GM19239 (cell line): ENCODE measurements at regions not wholly inside any gene's neighbourhood (a gene's known extent, or its start where the extent isn't known, plus 50 kb on each side); places are given as distances from the start of the nearest gene placed in this dataset.

Source experiments
- DNase-seq: peaks from one replicate; pipeline ENCODE4 v3.0.0; 2011; ENCODE audit warnings: low spot score; ENCODE audit not compliant: insufficient read length
- FAIRE-seq: peaks from 2 replicates; lab custom pipeline; 2011; peaks lifted over from hg19 to GRCh38; lab: Jason Lieb, UNC

DNA sequence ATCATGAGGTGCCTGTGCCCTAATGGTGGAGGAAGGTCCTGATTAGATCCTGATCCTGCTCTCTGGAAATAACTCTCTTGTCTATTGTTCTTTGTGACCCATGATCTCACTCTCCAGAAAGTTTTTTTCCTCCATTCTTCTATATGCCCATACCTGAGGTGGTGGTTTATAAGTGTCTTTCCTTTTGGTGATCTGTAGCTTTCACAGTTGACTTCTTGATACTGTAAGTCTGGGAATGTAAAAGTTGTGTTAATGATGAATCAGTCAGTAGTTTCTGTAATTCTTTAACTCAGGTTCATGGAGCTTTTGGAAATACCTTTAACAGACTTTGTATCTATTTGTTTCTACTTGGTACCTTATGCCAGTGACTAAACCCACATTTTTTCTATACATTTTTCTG is 444.0 kb upstream of the FLRT2 start:
- FAIRE-seq (no peak), DNase-seq (no peak)

DNA sequence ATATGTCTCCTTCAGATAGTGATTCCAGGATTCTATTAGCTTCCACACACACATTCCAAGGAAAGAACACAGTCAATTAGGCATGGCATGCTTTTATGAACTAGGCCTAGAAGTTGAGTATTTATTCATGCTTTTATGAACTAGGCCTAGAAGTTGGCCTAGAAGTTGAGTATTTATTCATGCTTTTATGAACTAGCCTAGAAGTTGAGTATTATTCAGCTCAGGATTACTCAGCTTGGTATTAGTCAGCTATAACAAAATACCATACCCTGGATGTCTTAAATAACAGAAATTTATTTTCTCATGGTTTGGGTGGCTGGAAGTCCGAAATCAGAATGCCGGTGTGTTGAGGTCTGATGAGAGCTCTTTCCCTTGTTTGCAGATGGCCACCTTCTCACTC is 442.7 kb upstream of the FLRT2 start:
- DNase-seq (no peak), FAIRE-seq (no peak)

GRCh38 chr14:85088192-85088591 is 441.8 kb upstream of the FLRT2 start:
- no peak for DNase-seq
- no peak for FAIRE-seq

- DNase-seq = no peak
Observed at GRCh38 chr14:85090681-85091080, 439.3 kb upstream of the FLRT2 start.

DNA sequence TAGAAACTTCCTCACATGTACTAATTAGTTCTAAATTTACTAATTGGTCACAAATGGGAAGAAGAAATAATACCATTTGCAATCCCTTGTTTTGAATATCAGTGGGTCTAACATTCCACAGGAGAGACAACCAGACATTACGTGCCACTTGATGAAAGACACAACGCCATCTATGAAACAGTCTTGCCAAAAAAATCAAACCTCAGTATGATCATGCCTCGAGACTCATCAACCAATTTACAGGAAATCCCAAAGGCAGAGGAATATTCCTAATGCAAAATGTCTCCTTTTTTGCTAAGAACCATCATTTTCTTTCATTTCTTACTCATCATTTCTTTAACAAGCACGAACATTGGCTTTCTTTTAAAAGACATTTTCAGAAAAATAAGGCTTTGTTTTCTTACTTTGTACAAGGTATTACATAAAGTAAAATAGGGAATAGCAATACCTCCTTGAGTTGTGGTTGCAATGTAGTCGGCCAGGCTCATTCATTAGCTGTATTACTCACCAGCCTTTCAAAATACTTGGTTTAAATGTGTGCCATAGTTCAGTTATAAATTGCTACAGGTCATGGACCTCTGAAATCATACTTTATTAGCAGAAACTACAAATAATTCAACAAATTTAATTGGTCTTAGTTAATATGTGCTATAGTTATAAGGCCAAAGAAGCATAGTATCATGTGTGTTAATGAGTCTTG is 436.2 kb upstream of the FLRT2 start:
- FAIRE-seq (no peak), DNase-seq (no peak)

More at GRCh38 chr14:85090681-85091080, 439.3 kb upstream of the FLRT2 start:
- no peak for FAIRE-seq

DNA sequence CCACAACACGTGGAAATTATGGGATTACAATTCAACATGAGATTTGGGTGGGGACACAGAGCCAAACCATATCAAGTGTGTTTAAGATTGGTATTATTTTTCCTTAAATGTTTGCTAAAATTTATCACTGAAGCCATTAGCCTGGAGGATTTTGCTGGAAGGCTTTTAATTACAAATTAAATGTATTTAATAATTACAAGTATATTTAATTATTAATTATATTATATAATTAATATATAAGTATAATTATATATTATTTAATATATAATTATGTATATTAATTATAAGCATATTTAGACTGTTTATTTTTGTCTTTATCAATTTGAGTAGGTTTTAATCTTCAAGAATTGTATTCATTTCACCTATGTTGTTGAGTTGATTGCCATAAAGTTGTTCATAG is 427.4 kb upstream of the FLRT2 start:
- DNase-seq (no peak), FAIRE-seq (no peak)

DNA sequence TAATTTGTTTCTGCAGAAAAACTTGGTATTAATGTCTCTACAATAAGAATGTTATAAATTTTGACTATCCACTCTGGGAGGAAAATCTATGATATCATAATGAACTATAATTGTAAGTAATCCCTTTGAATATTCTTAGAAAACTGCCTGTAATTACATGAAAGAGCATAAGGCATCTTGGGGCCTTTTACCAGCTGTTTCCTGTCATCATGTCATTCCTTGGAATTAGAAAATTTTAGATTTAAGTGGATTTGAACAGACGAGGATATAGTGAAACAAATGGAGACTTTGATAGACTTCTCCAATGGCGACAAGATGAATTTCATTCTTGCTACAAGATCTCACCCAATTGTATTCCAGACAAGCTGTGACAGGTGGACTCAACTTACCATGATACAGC is 423.4 kb upstream of the FLRT2 start:
- DNase-seq = no peak

GRCh38 chr14:85112762-85113161 is 417.2 kb upstream of the FLRT2 start:
- DNase-seq (no peak), FAIRE-seq (no peak)

More for the DNA sequence above, 423.4 kb upstream of the FLRT2 start:
- FAIRE-seq = no peak

DNA sequence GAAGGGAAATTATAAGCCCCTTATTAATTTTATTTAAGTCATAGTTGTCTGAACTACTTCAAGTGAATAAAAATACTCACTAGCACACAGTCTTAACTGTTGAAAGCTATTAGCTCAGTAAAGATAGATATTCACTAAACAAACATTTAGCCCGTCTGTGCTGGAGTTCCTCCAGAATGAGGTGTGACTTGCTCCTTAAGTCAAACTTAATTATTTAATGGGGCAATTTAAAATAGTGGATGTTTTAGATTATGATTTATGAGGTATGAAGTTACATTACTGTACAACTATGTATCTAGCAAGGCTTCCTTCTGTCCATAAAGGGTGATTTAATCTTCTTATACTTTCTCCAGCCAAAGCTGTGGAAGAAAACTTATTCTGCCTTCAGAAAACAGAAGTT is 414.0 kb upstream of the FLRT2 start:
- FAIRE-seq (no peak), DNase-seq (no peak)

GRCh38 chr14:85118274-85118673 is 411.7 kb upstream of the FLRT2 start:
- DNase-seq (no peak), FAIRE-seq (no peak)

DNA sequence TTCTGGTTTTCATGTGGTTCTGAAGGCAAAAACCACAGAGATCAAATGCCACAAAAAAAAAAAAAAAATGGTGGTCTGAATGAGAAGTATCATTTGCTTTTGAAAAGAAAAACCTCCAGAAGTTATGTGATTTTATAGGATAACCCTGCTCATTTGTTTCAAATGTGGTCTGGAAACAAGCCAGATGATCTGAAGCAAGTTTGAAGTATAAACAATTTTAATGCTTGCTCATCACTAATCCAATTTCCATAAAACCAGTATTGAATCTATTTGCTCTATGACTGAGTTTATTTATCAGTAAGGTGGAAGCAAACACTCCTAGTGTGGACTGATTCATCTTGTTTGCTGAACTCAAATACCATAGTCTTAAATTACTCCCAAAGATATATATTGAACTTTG is 407.3 kb upstream of the FLRT2 start:
- no peak for DNase-seq
- no peak for FAIRE-seq

DNA sequence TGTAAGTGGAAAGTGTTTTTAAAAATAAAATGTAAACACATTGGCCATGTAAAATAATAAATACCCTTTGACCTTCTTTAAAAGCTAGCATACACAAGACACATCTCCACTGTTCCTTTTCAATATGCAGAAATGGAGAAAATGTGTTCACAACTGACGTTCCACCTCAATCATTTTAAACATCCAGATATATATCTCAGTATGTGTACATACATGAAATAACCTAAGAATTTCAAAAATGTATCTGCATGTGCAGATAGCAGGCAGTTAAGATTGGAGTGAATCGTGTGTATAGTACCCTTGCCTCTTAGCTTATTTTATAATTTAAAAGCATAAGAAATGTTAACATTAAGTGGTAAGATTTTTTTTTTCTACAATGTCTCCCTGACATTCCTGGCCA is 406.2 kb upstream of the FLRT2 start:
- FAIRE-seq (no peak), DNase-seq (no peak)

DNA sequence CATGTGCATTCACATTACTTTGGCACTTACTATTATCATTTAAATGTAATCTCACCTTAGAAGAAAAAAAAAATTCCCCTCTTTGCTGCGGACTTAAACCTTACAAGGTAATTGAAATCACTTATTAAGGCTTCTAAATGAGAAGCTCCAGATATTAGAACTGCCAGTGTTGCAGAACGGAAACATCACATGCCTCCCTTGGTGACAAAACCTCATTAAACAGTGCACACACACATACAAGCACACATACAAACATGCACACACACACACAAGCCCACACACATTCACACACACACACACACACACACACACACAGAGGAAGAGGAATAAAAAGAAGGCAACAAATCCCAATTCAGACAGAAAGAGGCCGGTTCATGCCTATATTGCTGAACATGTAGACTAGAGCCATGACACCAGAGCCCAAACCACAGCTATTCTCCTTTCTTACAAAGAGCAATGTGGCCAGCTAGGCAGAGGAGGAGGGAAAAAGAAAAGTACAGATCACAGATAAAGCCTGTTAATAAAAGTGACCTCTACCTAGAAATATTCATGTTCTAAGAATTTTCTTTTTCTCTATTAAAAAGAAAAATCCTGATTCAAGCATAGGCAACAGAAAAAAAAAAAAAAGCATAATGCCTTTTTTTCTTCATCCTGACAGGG is 405.2 kb upstream of the FLRT2 start:
- no peak for DNase-seq
- no peak for FAIRE-seq

- DNase-seq = no peak
- no peak for FAIRE-seq
Observed at GRCh38 chr14:85125291-85125670, 404.7 kb upstream of the FLRT2 start.

GRCh38 chr14:85129921-85130320 is 400.0 kb upstream of the FLRT2 start:
- DNase-seq (no peak), FAIRE-seq (no peak)

DNA sequence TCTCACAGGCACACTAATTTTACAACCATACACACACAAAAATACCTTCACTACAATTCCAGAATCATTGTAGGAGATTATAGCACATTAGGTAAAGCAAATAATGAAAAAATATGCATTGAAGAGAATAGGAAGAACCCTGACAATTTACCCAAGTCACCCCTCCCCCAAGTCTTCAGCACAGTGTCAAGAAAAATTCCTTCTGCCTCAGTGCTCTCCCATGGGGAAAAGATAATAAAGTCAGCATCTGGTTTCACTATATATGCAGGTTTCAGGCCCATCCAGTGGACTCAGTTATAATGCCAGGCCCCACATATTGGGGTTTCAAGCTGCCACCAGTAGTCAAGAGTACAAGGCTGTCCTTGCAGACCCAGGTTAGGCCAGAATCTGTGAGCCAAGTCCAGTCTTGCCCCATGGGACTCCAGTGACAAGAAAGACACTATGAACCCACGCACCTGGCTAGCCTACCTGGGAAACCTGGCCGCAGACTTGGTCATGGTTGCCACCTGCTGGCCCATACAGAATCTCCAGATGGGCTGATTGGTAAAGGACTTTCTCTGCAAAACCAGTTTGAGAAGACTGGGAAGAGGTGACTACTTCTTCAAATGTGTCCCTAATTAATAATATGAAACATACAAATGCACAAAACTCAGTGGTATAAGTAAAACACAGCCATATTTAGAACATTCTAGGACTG is 398.6 kb upstream of the FLRT2 start:
- no peak for FAIRE-seq
- no peak for DNase-seq

DNA sequence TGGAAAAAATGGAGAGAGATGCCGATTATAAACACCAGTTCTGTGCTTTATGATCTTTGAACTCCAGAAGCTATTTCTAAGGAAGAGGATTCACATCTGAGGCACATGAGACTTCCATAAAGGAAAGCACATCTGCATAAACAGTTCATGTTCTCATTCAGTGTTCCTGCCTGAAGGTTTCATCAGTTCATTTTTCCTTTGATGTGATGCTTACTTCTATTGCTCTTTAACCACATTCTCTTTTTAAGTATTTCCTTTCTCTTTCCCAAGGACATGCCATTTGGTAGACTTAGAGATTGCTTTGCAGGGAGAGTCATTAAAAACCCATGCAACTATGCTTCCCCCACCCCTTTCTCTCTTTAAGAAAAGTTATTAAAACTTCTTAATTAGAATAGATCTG is 387.0 kb upstream of the FLRT2 start:
- FAIRE-seq (no peak), DNase-seq (no peak)

DNA sequence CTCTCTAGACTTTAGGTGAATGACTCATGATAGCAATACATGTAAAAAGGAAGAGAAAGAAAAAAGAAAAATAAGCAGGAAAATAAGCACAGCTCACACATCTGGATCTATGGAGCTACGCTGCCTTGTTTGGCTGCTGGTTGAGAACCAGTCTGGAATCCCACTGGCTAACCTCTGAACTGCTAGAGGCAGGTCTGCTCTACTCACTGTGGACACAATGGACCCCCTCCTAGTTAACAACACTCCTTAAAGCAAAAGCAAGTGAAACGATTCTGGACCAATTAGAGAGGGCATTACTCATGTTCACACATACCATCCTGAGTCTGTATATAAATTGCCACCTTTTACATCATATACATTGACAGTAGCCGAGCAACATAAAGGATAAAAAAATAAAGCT is 383.2 kb upstream of the FLRT2 start:
- FAIRE-seq = no peak
- DNase-seq = no peak

DNA sequence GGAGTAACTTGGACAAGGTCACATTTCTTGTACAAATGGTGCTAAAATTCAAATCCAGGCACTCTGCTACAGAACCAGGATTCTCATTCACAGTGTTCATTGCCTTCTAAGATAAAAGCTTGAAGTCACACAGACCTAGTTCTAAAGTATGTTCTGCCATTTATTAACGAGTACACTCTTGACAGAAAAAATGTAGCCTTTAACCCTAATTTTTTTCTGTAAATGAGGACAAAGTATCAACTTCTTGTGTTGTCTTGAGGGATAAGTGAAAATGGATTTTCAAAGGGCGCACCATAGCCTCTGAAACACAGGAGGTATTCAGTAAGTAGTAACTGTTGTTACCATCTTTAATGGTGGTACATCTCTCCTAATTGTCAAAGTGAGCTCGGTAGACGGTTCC is 379.8 kb upstream of the FLRT2 start:
- no peak for DNase-seq
- no peak for FAIRE-seq

DNA sequence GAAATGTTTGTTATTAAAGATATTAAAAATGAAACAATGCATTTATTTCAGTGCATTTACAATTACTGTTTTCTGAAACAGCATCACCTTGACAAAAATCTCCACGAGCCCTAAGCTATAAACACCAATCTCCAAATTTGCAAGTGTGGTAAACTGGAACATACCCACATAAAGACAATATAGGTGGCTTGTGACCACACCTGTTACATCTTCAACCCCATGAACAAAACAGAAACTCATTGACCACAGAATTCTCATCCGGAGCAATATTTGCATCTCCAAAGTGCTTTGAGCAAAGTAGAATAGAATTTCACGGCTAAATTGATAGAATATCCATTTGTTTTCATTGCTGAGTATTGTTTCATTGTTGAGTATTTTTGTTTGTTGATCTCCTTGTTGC is 375.2 kb upstream of the FLRT2 start:
- FAIRE-seq (no peak), DNase-seq (no peak)

GRCh38 chr14:85156319-85156718 is 373.6 kb upstream of the FLRT2 start:
- DNase-seq (no peak), FAIRE-seq (no peak)

DNA sequence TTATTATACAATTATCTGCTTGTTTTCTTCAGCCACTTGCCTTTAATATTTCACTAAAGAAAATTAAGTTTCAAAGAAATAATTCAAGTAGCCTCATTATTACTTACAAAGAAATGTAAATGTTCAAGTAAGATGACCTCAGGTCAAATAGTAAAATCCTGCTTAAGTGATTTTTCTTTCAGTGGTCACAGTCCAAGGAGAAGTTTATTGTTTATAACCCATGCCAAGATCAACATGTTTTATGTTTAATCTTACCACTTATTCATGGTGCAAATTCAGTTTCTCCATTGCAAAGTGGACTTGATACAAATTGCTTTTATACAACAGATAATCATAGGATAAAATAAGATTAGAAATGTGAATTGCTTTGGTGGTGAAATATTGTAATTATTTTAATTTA is 370.2 kb upstream of the FLRT2 start:
- FAIRE-seq (no peak), DNase-seq (no peak)
